Endothelial cell of hepatic sinusoid (primary cell): ENCODE measurements at regions not wholly inside any gene's neighbourhood (a gene's known extent, or its start where the extent isn't known, plus 50 kb on each side); places are given as distances from the start of the nearest gene placed in this dataset.
"Not testable (repeated sequence)": the region's sequence is repeated elsewhere in the genome, so short reads cannot be mapped to it uniquely, and the experiment has no call there.

Experiments
- in situ Hi-C: cut with HindIII; loops from 2 replicates; pipeline ENCODE4 v1.10.0; 2017; ENCODE audit warnings: low sequenced_read_pairs

GRCh38 chr11:79610139-79610538 lies 169.3 kb upstream of the TENM4 start:
- in situ Hi-C loops = no loop called here

- in situ Hi-C loops = no loop called here
These were observed 168.7 kb upstream of the TENM4 start for GRCh38 chr11:79609511-79609910.

- in situ Hi-C loops = not testable (repeated sequence)
These were observed 165.6 kb upstream of the TENM4 start for GRCh38 chr11:79606461-79606860.

GRCh38 chr11:79600711-79601110 lies 159.9 kb upstream of the TENM4 start:
- in situ Hi-C loops = no loop called here

GRCh38 chr11:79594834-79595233 lies 154.0 kb upstream of the TENM4 start:
- in situ Hi-C loops = no loop called here

- in situ Hi-C loops = no loop called here
These were observed 152.0 kb upstream of the TENM4 start for GRCh38 chr11:79592824-79593223.

GRCh38 chr11:79592406-79592805 lies 151.6 kb upstream of the TENM4 start:
- in situ Hi-C loops = no loop called here

GRCh38 chr11:79582434-79582833 lies 141.6 kb upstream of the TENM4 start:
- in situ Hi-C loops = no loop called here

GRCh38 chr11:79579063-79579462 lies 138.2 kb upstream of the TENM4 start:
- in situ Hi-C loops = no loop called here

- in situ Hi-C loops = no loop called here
These were observed 137.3 kb upstream of the TENM4 start for GRCh38 chr11:79578116-79578515.

- in situ Hi-C loops = no loop called here
These were observed 134.9 kb upstream of the TENM4 start for GRCh38 chr11:79575701-79576100.

- in situ Hi-C loops = no loop called here
These were observed 129.3 kb upstream of the TENM4 start for GRCh38 chr11:79570104-79570503.

- in situ Hi-C loops = no loop called here
These were observed 123.6 kb upstream of the TENM4 start for GRCh38 chr11:79564288-79564925.

- in situ Hi-C loops = no loop called here
These were observed 120.7 kb upstream of the TENM4 start for GRCh38 chr11:79561496-79561895.

GRCh38 chr11:79550809-79551208 lies 110.0 kb upstream of the TENM4 start:
- in situ Hi-C loops = no loop called here

GRCh38 chr11:79547256-79547655 lies 106.4 kb upstream of the TENM4 start:
- in situ Hi-C loops = no loop called here

GRCh38 chr11:79546351-79546750 lies 105.5 kb upstream of the TENM4 start:
- in situ Hi-C loops = no loop called here

- in situ Hi-C loops = no loop called here
These were observed 103.5 kb upstream of the TENM4 start for GRCh38 chr11:79544361-79544760.

GRCh38 chr11:79543101-79543500 lies 102.3 kb upstream of the TENM4 start:
- in situ Hi-C loops = no loop called here

- in situ Hi-C loops = no loop called here
These were observed 100.6 kb upstream of the TENM4 start for GRCh38 chr11:79541466-79541865.

GRCh38 chr11:79538775-79539174 lies 97.9 kb upstream of the TENM4 start:
- in situ Hi-C loops = no loop called here

- in situ Hi-C loops = no loop called here
These were observed 95.5 kb upstream of the TENM4 start for GRCh38 chr11:79536155-79536917.

GRCh38 chr11:79535606-79536005 lies 94.8 kb upstream of the TENM4 start:
- in situ Hi-C loops = no loop called here
